H1 (cell line): ENCODE measurements at regions not wholly inside any gene's neighbourhood (a gene's known extent, or its start where the extent isn't known, plus 50 kb on each side); places are given as distances from the start of the nearest gene placed in this dataset.

ENCODE experiments used
- EZH2 ChIP-seq: fragments of 200-600 bp; sonication (generic); IDR thresholded peaks from 2 replicates; pipeline ENCODE4 v1.7.1; 2012; ENCODE audit warnings: low read depth, mild to moderate bottlenecking, moderate library complexity, low read length, inconsistent platforms; ENCODE audit not compliant: severe bottlenecking
- FOSL1 ChIP-seq: IDR thresholded peaks from 2 replicates; pipeline ENCODE4 v1.6.1; 2011; ENCODE audit warnings: mild to moderate bottlenecking, low read depth, low read length, moderate library complexity; ENCODE audit not compliant: insufficient read depth

DNA sequence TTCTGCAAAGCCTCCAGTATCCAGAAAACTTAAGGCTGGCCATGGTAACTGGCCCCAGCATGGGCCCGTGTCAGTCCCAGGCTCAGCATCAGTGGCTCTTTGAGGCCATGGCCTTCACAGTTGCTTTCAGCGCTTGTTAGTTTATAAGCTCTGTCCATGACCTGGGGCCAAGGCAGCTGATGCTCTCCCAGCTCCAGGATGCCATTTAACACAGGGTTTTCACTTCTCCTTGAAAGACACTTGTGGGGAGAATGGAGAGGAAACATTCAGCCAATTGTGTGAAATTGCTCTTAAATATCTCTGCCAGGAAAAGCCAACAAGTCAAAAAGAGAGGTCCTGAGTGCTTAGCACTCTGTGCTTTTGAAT, 321.3 kb downstream of the FOXO1 start:
- no peak for TF ChIP-seq FOSL1
- no peak for TF ChIP-seq EZH2
